ENCODE measurements at regions not wholly inside any gene's neighbourhood (a gene's known extent, or its start where the extent isn't known, plus 50 kb on each side); places are given as distances from the start of the nearest gene placed in this dataset.
"Not testable (repeated sequence)": the region's sequence is repeated elsewhere in the genome, so short reads cannot be mapped to it uniquely, and the experiment has no call there.

GRCh38 chr18:78455386-78455785 lies 524.2 kb upstream of the SALL3 start:
- no peak for DNase-seq (ENCODE audit: low read depth)

DNA sequence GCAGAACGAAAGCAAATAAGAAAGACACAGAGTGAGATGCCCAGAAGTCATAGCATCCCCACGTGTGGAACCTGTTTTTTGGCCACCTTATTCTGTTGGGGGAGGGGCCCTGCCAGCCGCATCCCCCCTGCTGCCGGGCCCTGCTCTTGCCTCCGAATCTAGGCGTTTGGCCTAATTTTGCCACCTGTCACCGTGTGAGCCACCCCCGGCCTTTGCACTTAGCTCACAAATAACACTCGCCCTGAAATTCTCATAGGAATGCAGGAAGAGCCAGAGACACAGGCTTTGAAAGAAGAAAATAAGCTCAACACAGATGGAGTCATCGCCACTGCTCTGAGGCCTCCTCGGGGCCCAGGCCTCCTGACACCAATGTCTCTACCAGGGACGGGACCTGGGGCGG lies 522.6 kb upstream of the SALL3 start:
- no peak for DNase-seq (ENCODE audit: low read depth)

DNA sequence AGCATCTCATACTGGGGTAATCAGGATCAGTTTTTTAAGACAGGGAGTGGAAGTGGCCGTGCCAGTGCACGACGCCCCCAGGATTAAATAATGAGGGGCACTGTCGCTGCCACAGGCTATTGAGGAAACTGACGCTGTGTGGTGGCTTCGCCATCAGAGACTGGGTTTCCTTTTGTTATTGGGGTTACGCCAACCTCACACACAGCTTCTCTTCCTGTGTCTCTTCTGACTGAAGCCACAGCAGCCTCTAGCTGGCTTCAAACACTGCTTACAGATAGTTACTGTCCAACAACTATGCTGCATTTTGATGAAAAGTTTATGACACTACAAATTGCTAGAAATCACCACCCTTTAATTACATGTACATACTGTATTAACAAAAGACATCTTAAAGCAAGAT lies 521.9 kb upstream of the SALL3 start:
- DNase-seq (ENCODE audit: low read depth) = no peak

DNA sequence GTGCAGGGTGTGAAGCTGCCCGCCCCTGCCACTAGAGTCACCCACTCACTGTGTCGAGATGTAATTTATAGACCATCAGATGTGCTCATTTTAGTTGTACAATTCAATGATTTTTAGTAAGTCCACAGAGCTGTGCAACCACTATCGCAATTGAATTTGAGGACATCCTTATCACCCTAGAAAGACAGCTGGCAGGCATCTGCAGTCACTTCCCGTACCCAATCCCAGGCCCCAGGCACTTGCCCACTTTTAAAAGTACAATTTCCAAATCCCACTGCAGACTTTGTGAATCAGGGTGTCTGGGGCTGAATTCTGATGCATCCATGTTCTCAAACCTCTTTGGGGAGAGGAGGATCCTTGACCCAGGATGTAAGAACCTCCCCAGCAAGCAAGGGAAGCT lies 521.3 kb upstream of the SALL3 start:
- DNase-seq (ENCODE audit: low read depth) = no peak

- no peak for DNase-seq (ENCODE audit: low read depth)
Measured at GRCh38 chr18:78459668-78460067, 520.0 kb upstream of the SALL3 start.

GRCh38 chr18:78460558-78460957 lies 519.1 kb upstream of the SALL3 start:
- DNase-seq (ENCODE audit: low read depth) = no peak

GRCh38 chr18:78473563-78473962 lies 506.1 kb upstream of the SALL3 start:
- DNase-seq (ENCODE audit: low read depth) = no peak

- no peak for DNase-seq (ENCODE audit: low read depth)
Measured at GRCh38 chr18:78477840-78478239, 501.8 kb upstream of the SALL3 start.

DNA sequence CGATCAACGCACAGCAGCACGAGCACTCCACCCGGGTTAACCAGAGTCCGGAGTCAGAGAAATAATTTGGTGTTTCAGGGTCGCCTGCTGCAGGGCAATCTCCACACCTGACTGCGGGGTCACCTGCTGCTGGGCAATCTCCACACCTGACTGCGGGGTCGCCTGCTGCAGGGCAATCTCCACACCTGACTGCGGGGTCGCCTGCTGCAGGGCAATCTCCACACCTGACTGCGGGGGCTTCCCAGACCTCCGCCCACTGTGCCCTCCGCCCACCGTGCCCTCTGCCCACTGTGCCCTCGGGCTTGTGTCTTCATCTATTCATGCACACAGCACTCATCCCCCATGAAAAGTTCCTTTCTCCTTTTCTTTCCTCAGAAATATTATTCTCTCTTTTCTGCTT lies 500.2 kb upstream of the SALL3 start:
- DNase-seq (ENCODE audit: low read depth) = no peak

GRCh38 chr18:78480262-78481054 lies 499.2 kb upstream of the SALL3 start:
- DNase-seq (ENCODE audit: low read depth) = no peak

DNA sequence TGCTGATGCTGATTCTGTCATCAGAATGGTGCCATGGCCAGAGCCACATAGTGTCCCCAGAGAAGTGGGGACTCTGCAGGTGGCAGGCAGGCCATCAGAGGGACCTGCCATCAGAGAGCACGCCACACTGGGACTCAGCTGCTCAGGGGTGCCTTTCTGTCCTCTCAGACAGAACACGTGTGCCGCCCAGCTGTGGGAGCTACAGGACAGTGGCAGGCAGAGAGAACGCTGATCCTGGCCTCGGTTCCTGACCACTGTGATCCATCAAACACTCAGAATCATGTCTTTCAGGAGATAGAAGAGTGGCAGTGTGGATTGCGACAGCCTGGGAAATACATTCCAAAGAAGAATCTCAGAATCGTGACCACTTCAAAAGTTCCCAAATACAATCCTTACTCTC lies 497.2 kb upstream of the SALL3 start:
- no peak for DNase-seq (ENCODE audit: low read depth)

DNA sequence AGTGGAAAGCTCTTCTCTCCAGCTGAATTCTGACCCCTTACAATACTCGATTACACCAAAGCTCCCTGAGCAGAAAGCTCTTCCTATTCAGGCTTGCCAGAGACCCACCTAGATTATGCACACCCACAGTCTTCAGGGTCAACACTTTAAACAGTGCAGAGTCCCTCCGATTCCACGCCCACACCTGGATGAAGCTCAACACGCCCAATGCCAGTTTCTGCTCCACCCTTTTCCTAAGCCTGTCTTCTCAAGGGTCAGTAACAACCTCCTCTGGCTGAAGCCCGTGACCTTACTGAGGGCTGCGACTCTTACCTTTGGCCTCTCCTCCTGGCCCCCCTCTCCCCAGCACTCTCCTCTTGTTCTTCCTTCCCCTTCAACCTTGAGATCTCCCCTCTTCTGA lies 492.0 kb upstream of the SALL3 start:
- DNase-seq (ENCODE audit: low read depth) = no peak

DNA sequence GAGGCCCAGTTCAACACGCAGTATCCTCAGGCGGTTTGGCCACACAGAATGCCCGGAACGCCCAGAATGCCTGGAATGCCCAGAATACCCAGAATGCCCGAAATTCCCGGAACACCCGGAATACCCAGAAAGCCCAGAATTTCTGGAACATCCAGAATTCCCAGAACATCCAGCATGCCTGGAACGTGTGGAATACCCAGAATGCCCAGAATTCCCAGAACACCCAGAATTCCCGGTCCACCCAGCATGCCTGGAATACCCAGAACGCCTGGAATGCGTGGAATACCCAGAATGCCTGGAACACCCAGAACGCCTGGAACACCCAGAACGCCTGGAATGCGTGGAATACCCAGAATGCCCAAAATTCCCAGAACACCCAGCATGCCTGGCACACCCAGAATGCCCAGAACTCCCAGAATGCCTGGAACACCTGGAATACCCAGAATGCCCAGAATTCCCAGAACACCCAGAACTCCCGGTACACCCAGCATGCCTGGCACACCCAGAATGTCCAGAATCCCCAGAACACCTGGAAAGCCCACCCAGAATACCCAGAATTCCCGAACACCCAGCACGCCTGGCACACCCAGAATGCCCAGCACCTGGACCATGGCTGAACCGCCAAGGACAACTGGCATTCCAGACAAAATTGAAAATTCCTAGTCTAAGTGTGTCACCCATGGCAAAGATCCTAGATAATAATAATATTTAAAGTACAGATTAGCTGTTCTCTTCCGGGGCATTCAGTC lies 487.4 kb upstream of the SALL3 start:
- DNase-seq (ENCODE audit: low read depth) = no peak

DNA sequence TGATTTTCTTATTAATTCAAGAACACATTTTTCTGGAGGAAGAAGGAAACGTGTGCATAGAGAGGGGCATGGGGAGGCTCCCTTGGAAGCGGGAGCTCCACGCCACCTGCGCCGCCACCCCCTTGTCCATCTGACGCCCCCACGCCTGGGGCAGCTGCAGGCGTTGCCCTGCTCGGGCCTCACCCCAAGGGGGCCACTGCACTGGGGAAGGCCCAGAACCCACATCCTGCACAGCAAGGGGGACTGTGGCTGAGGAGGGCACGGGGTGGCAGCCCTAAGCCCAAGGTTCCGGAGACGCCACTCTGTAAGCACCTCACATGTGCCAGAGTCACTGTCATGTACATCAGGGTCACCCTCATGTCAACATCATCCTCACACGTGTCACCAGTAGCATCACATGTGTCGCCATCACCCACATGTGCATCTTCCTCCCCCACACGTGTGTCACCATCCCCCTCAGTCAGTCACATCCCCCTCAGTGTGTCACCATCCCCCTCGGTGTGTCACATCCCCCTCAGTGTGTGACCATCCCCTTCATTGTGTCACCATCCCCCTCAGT lies 486.7 kb upstream of the SALL3 start:
- no peak for DNase-seq (ENCODE audit: low read depth)

DNA sequence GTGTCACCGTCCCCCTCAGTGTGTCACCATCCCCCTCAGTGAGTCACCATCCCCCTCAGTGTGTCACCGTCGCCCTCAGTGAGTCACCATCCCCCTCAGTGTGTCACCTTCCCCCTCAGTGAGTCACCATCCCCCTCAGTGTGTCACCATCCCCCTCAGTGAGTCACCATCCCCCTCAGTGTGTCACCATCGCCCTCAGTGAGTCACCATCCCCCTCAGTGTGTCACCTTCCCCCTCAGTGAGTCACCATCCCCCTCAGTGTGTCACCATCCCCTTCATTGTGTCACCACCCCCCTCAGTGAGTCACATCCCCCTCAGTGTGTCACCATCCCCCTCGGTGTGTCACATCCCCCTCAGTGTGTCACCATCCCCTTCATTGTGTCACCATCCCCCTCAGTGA lies 486.1 kb upstream of the SALL3 start:
- not testable (repeated sequence) for DNase-seq (ENCODE audit: low read depth)

- DNase-seq (ENCODE audit: low read depth) = no peak
Measured at GRCh38 chr18:78494204-78495085, 485.2 kb upstream of the SALL3 start.

DNA sequence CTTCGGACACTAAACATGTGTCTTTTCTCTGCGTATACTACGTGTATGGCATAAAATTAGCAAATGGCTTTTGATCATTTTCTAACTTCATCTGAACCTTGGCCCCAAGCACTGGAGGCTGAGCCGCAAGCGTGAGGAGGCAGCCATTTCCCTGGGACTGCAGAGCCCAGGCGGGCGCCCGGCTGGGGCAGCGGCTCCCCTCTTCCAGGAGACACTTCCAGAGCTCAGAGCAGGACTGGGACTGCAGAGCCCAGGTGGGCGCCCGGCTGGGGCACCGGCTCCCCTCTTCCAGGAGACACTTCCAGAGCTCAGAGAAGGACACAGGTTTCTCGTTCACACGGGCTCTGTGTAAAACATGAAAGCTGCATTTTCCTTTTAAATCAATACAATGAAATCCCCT lies 484.1 kb upstream of the SALL3 start:
- DNase-seq (ENCODE audit: low read depth) = no peak

DNA sequence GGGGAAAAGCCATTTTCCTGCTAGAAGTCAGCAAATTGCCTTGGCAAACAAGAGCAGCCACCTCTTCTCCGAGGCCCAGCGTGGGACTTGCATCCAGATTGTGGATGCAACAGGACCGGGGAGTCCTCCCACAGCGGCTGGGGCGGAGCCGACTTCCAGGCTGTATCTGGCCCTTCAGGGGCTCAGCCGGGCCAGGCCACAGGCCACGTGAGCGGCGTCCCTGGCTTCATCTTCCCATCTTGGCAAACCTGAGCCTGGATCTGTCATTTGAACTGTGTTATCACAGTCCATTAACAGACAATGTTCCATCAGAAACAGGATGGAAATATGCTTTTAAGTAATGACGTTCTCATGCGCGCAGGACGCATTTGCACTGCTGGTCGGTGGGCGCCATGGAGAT lies 483.5 kb upstream of the SALL3 start:
- DNase-seq (ENCODE audit: low read depth) = no peak

DNA sequence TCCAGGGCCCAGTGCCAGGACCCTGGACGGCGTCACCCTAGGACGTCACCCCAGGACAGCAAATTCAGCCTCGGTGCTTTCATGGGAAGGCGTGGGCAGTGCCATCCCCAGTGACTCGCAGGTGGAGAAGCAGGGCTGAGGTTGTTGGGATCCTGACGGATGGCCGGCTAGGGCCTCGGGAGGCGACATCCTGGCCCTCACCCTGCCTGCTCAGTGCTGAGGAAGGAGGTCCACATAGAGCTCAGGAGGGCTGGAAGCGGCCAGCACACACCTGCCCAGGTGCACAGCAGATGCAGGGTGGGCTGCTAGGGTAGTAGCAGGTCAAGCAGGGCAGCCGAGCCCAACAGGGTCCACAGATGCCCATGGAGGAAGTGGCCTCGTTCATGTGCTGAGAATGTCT lies 482.0 kb upstream of the SALL3 start:
- no peak for DNase-seq (ENCODE audit: low read depth)

DNA sequence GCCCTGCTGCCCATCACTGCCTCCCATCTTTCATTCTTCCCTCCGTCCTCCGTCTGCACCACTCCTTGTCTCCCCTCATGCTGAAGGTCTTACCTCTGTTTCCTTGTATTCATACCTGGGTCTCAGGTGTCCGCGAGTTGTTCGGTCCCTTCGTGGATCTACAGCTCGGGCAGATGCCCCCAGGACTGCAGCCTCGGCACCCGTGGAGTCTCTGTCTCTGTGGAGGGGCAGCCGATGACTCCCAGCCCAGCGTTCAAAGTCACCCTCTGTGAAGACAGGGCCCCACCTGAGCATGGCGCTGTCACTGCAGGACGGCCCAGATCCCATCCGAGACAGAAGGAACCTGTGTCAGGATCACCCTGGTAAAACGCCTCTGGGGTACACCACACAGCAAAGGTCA lies 480.0 kb upstream of the SALL3 start:
- no peak for DNase-seq (ENCODE audit: low read depth)

DNA sequence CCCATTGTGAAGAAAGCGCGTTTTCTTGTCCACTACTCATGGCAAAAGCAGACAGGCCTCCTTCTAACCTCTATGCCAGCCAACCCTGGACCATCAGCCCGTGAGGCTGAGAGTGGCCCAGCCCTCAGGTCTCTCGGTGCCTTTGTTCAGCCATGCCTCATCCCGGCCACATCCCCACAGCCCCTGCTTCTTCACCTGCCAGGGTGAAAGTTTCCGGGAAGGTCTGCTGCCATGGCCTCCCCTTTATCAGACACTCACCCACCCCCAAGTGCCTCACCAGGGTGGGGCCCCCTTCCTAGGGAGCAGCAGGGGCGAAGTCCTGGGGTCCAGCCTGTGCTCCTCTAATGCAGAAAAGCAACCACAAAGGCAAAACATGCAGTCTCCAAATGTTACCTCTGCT lies 478.4 kb upstream of the SALL3 start:
- DNase-seq (ENCODE audit: low read depth) = no peak

GRCh38 chr18:78503129-78503528 lies 476.5 kb upstream of the SALL3 start:
- no peak for DNase-seq (ENCODE audit: low read depth)

All from CMK (cell line).